ENCODE measurements at regions not wholly inside any gene's neighbourhood (a gene's known extent, or its start where the extent isn't known, plus 50 kb on each side); places are given as distances from the start of the nearest gene placed in this dataset.

- TF ChIP-seq SPI1 (IDR thresholded peaks at IDR 0.05; ENCODE audit: borderline replicate concordance, low read depth) (no peak), GABPA (IDR thresholded peaks at IDR 0.05; ENCODE audit: low read depth) (no peak), CTCF (IDR thresholded peaks at IDR 0.05; ENCODE audit: insufficient read depth, low read length) (no peak), POLR2AphosphoS5 (IDR thresholded peaks at IDR 0.05; ENCODE audit: low read depth) (no peak)
- TF ChIP-seq, protein P1, sequence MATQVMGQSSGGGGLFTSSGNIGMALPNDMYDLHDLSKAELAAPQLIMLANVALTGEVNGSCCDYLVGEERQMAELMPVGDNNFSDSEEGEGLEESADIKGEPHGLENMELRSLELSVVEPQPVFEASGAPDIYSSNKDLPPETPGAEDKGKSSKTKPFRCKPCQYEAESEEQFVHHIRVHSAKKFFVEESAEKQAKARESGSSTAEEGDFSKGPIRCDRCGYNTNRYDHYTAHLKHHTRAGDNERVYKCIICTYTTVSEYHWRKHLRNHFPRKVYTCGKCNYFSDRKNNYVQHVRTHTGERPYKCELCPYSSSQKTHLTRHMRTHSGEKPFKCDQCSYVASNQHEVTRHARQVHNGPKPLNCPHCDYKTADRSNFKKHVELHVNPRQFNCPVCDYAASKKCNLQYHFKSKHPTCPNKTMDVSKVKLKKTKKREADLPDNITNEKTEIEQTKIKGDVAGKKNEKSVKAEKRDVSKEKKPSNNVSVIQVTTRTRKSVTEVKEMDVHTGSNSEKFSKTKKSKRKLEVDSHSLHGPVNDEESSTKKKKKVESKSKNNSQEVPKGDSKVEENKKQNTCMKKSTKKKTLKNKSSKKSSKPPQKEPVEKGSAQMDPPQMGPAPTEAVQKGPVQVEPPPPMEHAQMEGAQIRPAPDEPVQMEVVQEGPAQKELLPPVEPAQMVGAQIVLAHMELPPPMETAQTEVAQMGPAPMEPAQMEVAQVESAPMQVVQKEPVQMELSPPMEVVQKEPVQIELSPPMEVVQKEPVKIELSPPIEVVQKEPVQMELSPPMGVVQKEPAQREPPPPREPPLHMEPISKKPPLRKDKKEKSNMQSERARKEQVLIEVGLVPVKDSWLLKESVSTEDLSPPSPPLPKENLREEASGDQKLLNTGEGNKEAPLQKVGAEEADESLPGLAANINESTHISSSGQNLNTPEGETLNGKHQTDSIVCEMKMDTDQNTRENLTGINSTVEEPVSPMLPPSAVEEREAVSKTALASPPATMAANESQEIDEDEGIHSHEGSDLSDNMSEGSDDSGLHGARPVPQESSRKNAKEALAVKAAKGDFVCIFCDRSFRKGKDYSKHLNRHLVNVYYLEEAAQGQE (IDR thresholded peaks at IDR 0.05; ENCODE audit: insufficient replicate concordance, low read depth), result no peak
- no peak overlapping the region for H3K27ac ChIP-seq (replicated peaks)
- peaks cover 3% of the 10 kb centered on the region for H3K27me3 ChIP-seq (ENCODE audit: insufficient read depth, poor library complexity, severe bottlenecking)
- H3K4me3 ChIP-seq (replicated peaks; ENCODE audit: insufficient read depth, low read length), result no peak overlapping the region
- DNase-seq (ENCODE audit: low read depth in 1 of 2, low spot score in 1 of 2), result no peak
Observed at GRCh38 chrX:9235722-9236121, 201.8 kb upstream of the FAM9B start.

DNA sequence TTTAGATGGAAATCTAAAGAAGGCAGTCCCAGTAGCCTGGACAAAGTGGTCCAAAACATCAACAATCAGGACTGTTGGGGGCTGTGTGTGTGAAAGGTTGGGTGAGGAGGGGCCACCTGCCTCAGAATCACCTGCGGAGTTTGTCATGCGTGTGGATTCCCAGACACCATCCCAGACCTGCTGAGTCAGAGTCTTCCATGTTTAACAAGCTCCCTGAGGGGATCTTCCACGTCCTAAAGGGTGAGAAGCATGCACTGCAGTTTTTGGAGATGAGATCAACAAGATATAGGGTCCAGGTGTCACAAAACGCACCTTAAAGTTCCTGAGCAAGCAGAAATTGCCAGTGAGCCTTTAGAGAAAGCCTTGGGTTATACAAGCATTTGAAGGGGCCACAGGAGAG lies 207.0 kb upstream of the FAM9B start:
- Histone ChIP-seq H3K4me3 (replicated peaks; ENCODE audit: insufficient read depth, low read length) (no peak overlapping the region), H3K27ac (replicated peaks) (no peak overlapping the region), H3K27me3 (ENCODE audit: insufficient read depth, poor library complexity, severe bottlenecking) (no peaks in the 10 kb centered on the region)
- TF ChIP-seq GABPA (IDR thresholded peaks at IDR 0.05; ENCODE audit: low read depth) (no peak), CTCF (IDR thresholded peaks at IDR 0.05; ENCODE audit: insufficient read depth, low read length) (no peak), SPI1 (IDR thresholded peaks at IDR 0.05; ENCODE audit: borderline replicate concordance, low read depth) (no peak), POLR2AphosphoS5 (IDR thresholded peaks at IDR 0.05; ENCODE audit: low read depth) (no peak)
- TF ChIP-seq, protein P1 (IDR thresholded peaks at IDR 0.05; ENCODE audit: insufficient replicate concordance, low read depth), result no peak
- no peak for DNase-seq (ENCODE audit: low read depth in 1 of 2, low spot score in 1 of 2)

DNA sequence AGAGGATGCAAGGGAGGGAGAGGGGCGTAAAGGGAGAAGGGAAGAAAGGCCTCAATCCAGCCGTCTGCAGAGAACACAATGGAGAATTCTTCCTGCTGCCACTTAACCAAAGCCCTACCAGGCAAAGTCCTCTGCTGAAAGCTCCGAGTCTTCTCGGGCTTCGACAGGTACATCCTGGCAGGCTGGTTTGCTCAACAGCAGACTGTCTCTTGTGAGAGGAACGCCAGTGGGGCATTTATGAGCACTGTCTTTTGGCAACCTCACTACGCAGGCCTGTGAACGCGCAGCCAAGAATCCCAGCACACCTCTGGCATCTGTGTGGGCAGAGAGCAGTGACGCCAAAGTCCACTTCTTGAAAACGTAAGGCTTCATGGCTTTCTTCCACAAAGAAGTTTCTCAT lies 207.5 kb upstream of the FAM9B start:
- TF ChIP-seq POLR2AphosphoS5 (IDR thresholded peaks at IDR 0.05; ENCODE audit: low read depth) (no peak), SPI1 (IDR thresholded peaks at IDR 0.05; ENCODE audit: borderline replicate concordance, low read depth) (no peak), CTCF (IDR thresholded peaks at IDR 0.05; ENCODE audit: insufficient read depth, low read length) (no peak), GABPA (IDR thresholded peaks at IDR 0.05; ENCODE audit: low read depth) (no peak)
- TF ChIP-seq, protein P1 (IDR thresholded peaks at IDR 0.05; ENCODE audit: insufficient replicate concordance, low read depth), result no peak
- DNase-seq (ENCODE audit: low read depth in 1 of 2, low spot score in 1 of 2), result no peak
- Histone ChIP-seq H3K4me3 (replicated peaks; ENCODE audit: insufficient read depth, low read length) (no peak overlapping the region), H3K27ac (replicated peaks) (no peak overlapping the region), H3K27me3 (ENCODE audit: insufficient read depth, poor library complexity, severe bottlenecking) (no peaks in the 10 kb centered on the region)
